ENCODE measurements at regions not wholly inside any gene's neighbourhood (a gene's known extent, or its start where the extent isn't known, plus 50 kb on each side); places are given as distances from the start of the nearest gene placed in this dataset.
"Not testable (repeated sequence)": the region's sequence is repeated elsewhere in the genome, so short reads cannot be mapped to it uniquely, and the experiment has no call there.

- Mint-ChIP-seq H3K27ac (no peak overlapping the region), H3K36me3 (no peaks in the 10 kb centered on the region), H3K4me3 (no peak overlapping the region), H3K9me3 (no peaks in the 10 kb centered on the region), H3K4me1 (no peaks in the 10 kb centered on the region)
- no peak for ATAC-seq
- no peak for DNase-seq (ENCODE audit: low spot score in 2 of 2)
Measured at GRCh38 chr9:7489036-7489435, 310.5 kb downstream of the DMAC1 start.

GRCh38 chr9:7484014-7484413 lies 315.6 kb downstream of the DMAC1 start:
- H3K4me3 Mint-ChIP-seq, ATAC-seq: not testable (repeated sequence)

DNA sequence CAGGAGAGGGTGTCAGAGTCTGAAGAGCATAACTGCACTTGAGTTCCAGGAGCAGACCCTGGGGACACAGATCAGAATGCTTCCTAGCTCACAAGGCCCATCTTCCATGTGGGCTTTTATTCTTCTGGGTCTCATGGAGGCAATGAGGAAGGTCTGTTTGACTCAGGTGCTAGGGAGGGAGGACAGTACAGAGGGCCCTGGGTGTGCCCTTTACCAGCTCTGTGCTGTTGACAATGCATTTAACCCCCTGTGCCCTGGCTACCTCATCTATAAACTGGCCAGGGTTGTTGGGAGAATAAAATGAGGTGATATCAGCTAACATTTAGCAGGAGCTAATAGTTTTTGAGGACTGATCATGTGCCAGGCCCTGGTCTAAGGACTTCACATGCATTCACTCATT lies 318.0 kb downstream of the DMAC1 start:
- ATAC-seq (no peak), DNase-seq (ENCODE audit: low spot score in 2 of 2) (no peak)
- H3K36me3 Mint-ChIP-seq = no peaks in the 10 kb centered on the region
- H3K4me1 Mint-ChIP-seq = no peaks in the 10 kb centered on the region
- no peaks in the 10 kb centered on the region for H3K9me3 Mint-ChIP-seq
- H3K4me3 Mint-ChIP-seq = no peak overlapping the region
- H3K27ac Mint-ChIP-seq = no peak overlapping the region

More at GRCh38 chr9:7484014-7484413, 315.6 kb downstream of the DMAC1 start:
- not testable (repeated sequence) for H3K4me1 Mint-ChIP-seq; H3K27ac Mint-ChIP-seq; H3K36me3 Mint-ChIP-seq; DNase-seq (ENCODE audit: low spot score in 2 of 2); H3K9me3 Mint-ChIP-seq

DNA sequence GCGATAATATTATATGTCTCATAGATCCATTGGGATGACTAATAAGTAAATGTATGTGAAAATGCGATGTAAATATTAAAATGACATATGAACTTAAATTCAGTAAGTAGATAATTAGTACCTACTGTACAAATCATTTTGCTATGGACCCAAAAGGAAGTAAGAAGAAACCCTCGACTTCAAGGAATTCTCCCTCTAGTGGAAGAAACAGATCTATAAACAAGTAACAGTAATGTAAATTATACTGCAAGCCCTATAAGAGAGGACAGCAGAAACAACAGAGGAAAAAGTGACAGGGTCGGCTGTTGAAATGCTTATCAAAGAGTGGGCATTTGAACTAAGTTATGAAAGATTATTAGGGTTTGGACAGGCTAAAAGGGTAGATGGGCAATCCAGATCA lies 320.3 kb downstream of the DMAC1 start:
- Mint-ChIP-seq H3K4me3 (no peak overlapping the region), H3K27ac (no peak overlapping the region)

DNA sequence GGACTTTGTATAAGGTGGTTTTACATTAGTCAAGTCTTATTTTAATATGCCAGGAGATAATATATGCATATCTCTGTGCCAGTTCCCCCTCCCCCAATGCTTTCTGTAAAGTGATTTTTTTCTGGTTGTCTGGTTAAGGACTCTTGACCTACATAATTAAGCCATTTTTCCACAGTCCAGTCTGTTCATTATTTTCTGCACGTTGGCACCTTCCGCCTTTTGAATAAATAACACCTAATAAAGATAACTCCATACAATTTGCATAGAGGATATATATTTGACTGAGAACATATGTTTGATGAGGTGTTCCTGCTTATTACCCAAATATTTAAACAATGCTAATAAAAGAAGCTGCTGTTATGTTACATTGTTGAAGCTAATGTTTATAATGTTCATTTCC lies 320.9 kb downstream of the DMAC1 start:
- H3K4me1 Mint-ChIP-seq = no peaks in the 10 kb centered on the region
- ATAC-seq (no peak), DNase-seq (ENCODE audit: low spot score in 2 of 2) (no peak)
- no peak overlapping the region for H3K27ac Mint-ChIP-seq
- no peaks in the 10 kb centered on the region for H3K36me3 Mint-ChIP-seq
- H3K9me3 Mint-ChIP-seq = no peaks in the 10 kb centered on the region
- H3K4me3 Mint-ChIP-seq = no peak overlapping the region

More for the DNA sequence above, 320.3 kb downstream of the DMAC1 start:
- H3K4me1 Mint-ChIP-seq = no peaks in the 10 kb centered on the region
- no peaks in the 10 kb centered on the region for H3K36me3 Mint-ChIP-seq
- no peak for ATAC-seq
- H3K9me3 Mint-ChIP-seq = no peaks in the 10 kb centered on the region
- no peak for DNase-seq (ENCODE audit: low spot score in 2 of 2)

GRCh38 chr9:7467186-7467585 lies 332.4 kb downstream of the DMAC1 start:
- H3K27ac Mint-ChIP-seq = no peak overlapping the region

GRCh38 chr9:7461791-7462190 lies 337.8 kb downstream of the DMAC1 start:
- Mint-ChIP-seq H3K9me3 (no peaks in the 10 kb centered on the region), H3K4me1 (no peaks in the 10 kb centered on the region), H3K27ac (no peak overlapping the region), H3K36me3 (no peaks in the 10 kb centered on the region), H3K4me3 (no peak overlapping the region)
- no peak for ATAC-seq
- DNase-seq (ENCODE audit: low spot score in 2 of 2) = no peak

More at GRCh38 chr9:7467186-7467585, 332.4 kb downstream of the DMAC1 start:
- Mint-ChIP-seq H3K4me3 (no peak overlapping the region), H3K9me3 (no peaks in the 10 kb centered on the region), H3K4me1 (no peaks in the 10 kb centered on the region), H3K36me3 (no peaks in the 10 kb centered on the region)
- no peak for DNase-seq (ENCODE audit: low spot score in 2 of 2)
- ATAC-seq = no peak

DNA sequence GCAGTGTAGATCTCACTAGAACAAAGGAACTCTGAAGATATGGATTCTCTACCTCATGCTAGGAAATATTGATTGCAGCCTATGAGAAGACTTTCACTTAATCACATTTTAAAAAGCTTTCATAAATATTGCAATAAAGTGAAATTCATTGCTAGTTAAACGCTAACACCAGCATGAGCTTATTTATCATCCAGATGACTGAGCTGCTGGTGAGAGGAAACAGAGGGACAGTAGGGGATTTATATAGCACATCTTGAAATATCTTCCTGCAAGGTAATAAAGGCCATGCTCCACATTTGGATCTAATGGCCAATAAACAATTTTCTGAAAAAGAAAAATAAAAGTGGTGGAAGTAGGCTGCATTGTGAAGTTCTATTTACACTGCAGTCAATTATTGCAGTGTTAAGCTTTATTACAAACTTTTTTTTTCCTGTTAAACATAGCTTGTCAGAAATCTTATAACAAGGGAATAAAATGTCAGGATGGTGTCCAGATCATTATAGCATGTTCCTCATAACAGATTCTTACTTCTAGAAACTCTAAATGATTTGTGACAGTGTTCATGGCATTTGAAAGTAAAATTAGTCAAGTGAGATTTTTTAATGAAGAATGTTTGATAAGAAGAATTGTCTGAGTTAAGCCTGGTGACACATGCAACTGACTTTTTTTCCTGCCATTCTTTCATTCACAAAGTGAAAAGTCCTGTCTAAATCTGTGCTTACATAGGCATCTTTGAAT lies 342.6 kb downstream of the DMAC1 start:
- no peaks in the 10 kb centered on the region for H3K36me3 Mint-ChIP-seq
- DNase-seq (ENCODE audit: low spot score in 2 of 2) (no peak), ATAC-seq (no peak)
- no peak overlapping the region for H3K27ac Mint-ChIP-seq
- H3K4me1 Mint-ChIP-seq = no peaks in the 10 kb centered on the region
- no peaks in the 10 kb centered on the region for H3K9me3 Mint-ChIP-seq
- no peak overlapping the region for H3K4me3 Mint-ChIP-seq

GRCh38 chr9:7456377-7456776 lies 343.2 kb downstream of the DMAC1 start:
- no peaks in the 10 kb centered on the region for H3K4me1 Mint-ChIP-seq
- no peaks in the 10 kb centered on the region for H3K9me3 Mint-ChIP-seq
- no peak for DNase-seq (ENCODE audit: low spot score in 2 of 2)
- no peaks in the 10 kb centered on the region for H3K36me3 Mint-ChIP-seq
- H3K4me3 Mint-ChIP-seq = no peak overlapping the region
- no peak for ATAC-seq
- H3K27ac Mint-ChIP-seq = no peak overlapping the region

GRCh38 chr9:7454624-7455023 lies 345.0 kb downstream of the DMAC1 start:
- DNase-seq (ENCODE audit: low spot score in 2 of 2) (no peak), ATAC-seq (no peak)
- Mint-ChIP-seq H3K27ac (no peak overlapping the region), H3K4me3 (no peak overlapping the region), H3K36me3 (no peaks in the 10 kb centered on the region), H3K4me1 (no peaks in the 10 kb centered on the region), H3K9me3 (no peaks in the 10 kb centered on the region)

DNA sequence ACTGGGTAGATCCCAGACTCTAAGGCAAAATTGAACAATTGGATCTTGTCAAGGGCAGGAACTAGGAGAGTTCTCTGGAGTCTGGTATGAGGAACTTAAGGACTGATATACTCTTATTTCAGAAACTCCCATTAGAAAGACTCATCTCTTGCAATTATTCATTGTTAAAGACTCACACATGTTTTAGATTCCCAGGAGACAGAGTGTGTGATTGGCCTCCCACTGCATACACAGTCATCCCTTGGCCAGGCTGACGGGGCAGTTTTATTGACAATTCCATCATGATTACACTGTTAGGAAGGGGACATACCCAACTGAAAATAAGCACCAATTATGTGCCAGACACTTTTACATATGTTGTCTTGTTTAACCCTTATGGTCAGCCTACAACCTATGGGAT lies 347.2 kb downstream of the DMAC1 start:
- Mint-ChIP-seq H3K9me3 (no peaks in the 10 kb centered on the region), H3K4me1 (no peaks in the 10 kb centered on the region), H3K4me3 (no peak overlapping the region), H3K36me3 (no peaks in the 10 kb centered on the region), H3K27ac (no peak overlapping the region)
- DNase-seq (ENCODE audit: low spot score in 2 of 2) (no peak), ATAC-seq (no peak)

- H3K36me3 Mint-ChIP-seq = no peaks in the 10 kb centered on the region
- H3K4me3 Mint-ChIP-seq = no peak overlapping the region
- DNase-seq (ENCODE audit: low spot score in 2 of 2) = no peak
- no peak overlapping the region for H3K27ac Mint-ChIP-seq
- H3K9me3 Mint-ChIP-seq = peaks cover 2% of the 10 kb centered on the region
- no peak for ATAC-seq
- H3K4me1 Mint-ChIP-seq = no peaks in the 10 kb centered on the region
Measured at GRCh38 chr9:7451062-7451461, 348.5 kb downstream of the DMAC1 start.

- Mint-ChIP-seq H3K9me3 (peaks cover 2% of the 10 kb centered on the region), H3K4me1 (no peaks in the 10 kb centered on the region), H3K27ac (no peak overlapping the region), H3K4me3 (no peak overlapping the region), H3K36me3 (no peaks in the 10 kb centered on the region)
- DNase-seq (ENCODE audit: low spot score in 2 of 2) = no peak
- no peak for ATAC-seq
Measured at GRCh38 chr9:7443541-7443940, 356.0 kb downstream of the DMAC1 start.

- no peak for ATAC-seq
- Mint-ChIP-seq H3K9me3 (no peaks in the 10 kb centered on the region), H3K27ac (no peak overlapping the region), H3K4me3 (no peak overlapping the region), H3K36me3 (no peaks in the 10 kb centered on the region), H3K4me1 (no peaks in the 10 kb centered on the region)
- DNase-seq (ENCODE audit: low spot score in 2 of 2) = no peak
Measured at GRCh38 chr9:7439355-7439995, 360.1 kb downstream of the DMAC1 start.

GRCh38 chr9:7436754-7437153 lies 362.8 kb downstream of the DMAC1 start:
- DNase-seq (ENCODE audit: low spot score in 2 of 2) (no peak), ATAC-seq (no peak)
- no peak overlapping the region for H3K4me3 Mint-ChIP-seq
- H3K4me1 Mint-ChIP-seq = no peaks in the 10 kb centered on the region
- H3K27ac Mint-ChIP-seq = no peak overlapping the region
- H3K9me3 Mint-ChIP-seq = peaks cover 7% of the 10 kb centered on the region
- H3K36me3 Mint-ChIP-seq = no peaks in the 10 kb centered on the region

- ATAC-seq (no peak), DNase-seq (ENCODE audit: low spot score in 2 of 2) (no peak)
- Mint-ChIP-seq H3K36me3 (no peaks in the 10 kb centered on the region), H3K4me3 (no peak overlapping the region), H3K4me1 (no peaks in the 10 kb centered on the region), H3K27ac (no peak overlapping the region), H3K9me3 (peaks cover 7% of the 10 kb centered on the region)
Measured at GRCh38 chr9:7433508-7434292, 365.9 kb downstream of the DMAC1 start.

All from stimulated activated effector memory CD8-positive, alpha-beta T cell treated with anti-CD3 and anti-CD28 coated beads, Interleukin-12 subunit alpha, Interleukin-12 subunit beta, amount 100 ng/mL, for 72 hours (primary cell).